ENCODE measurements at regions not wholly inside any gene's neighbourhood (a gene's known extent, or its start where the extent isn't known, plus 50 kb on each side); places are given as distances from the start of the nearest gene placed in this dataset.
"Not testable (repeated sequence)": the region's sequence is repeated elsewhere in the genome, so short reads cannot be mapped to it uniquely, and the experiment has no call there.

- no peak for DNase-seq
Observed at GRCh38 chr9:120338340-120338739, 241.6 kb downstream of the CDK5RAP2 start.

GRCh38 chr9:120337131-120337530 lies 242.8 kb downstream of the CDK5RAP2 start:
- DNase-seq = no peak

- DNase-seq = no peak
Observed at GRCh38 chr9:120336753-120337090, 243.2 kb downstream of the CDK5RAP2 start.

- DNase-seq = no peak
Observed at GRCh38 chr9:120336021-120336752, 243.8 kb downstream of the CDK5RAP2 start.

GRCh38 chr9:120331913-120332312 lies 248.1 kb downstream of the CDK5RAP2 start:
- DNase-seq = no peak

- DNase-seq = no peak
Observed at GRCh38 chr9:120330031-120330430, 249.9 kb downstream of the CDK5RAP2 start.

- DNase-seq = no peak
Observed at GRCh38 chr9:120327322-120327721, 252.6 kb downstream of the CDK5RAP2 start.

- DNase-seq = no peak
Observed at GRCh38 chr9:120326049-120326693, 253.8 kb downstream of the CDK5RAP2 start.

- no peak for DNase-seq
Observed at GRCh38 chr9:120324996-120325642, 254.8 kb downstream of the CDK5RAP2 start.

GRCh38 chr9:120324461-120324860 lies 255.5 kb downstream of the CDK5RAP2 start:
- DNase-seq = no peak

- DNase-seq = no peak
Observed at GRCh38 chr9:120323125-120323524, 256.8 kb downstream of the CDK5RAP2 start.

- no peak for DNase-seq
Observed at GRCh38 chr9:120319452-120319851, 260.5 kb downstream of the CDK5RAP2 start.

GRCh38 chr9:120315154-120315553 lies 264.8 kb downstream of the CDK5RAP2 start:
- DNase-seq = no peak

GRCh38 chr9:120312031-120312430 lies 267.9 kb downstream of the CDK5RAP2 start:
- DNase-seq = no peak

- no peak for DNase-seq
Observed at GRCh38 chr9:120310035-120310434, 269.9 kb downstream of the CDK5RAP2 start.

- DNase-seq = no peak
Observed at GRCh38 chr9:120308495-120308894, 271.5 kb downstream of the CDK5RAP2 start.

GRCh38 chr9:120307599-120307998 lies 272.4 kb downstream of the CDK5RAP2 start:
- DNase-seq = no peak

GRCh38 chr9:120306561-120306960 lies 273.4 kb downstream of the CDK5RAP2 start:
- DNase-seq = no peak

- DNase-seq = no peak
Observed at GRCh38 chr9:120306088-120306487, 273.9 kb downstream of the CDK5RAP2 start.

- DNase-seq = not testable (repeated sequence)
Observed at GRCh38 chr9:120304896-120305295, 275.1 kb downstream of the CDK5RAP2 start.

GRCh38 chr9:120303519-120303918 lies 276.4 kb downstream of the CDK5RAP2 start:
- DNase-seq = no peak

GRCh38 chr9:120299785-120300184 lies 280.2 kb downstream of the CDK5RAP2 start:
- no peak for DNase-seq

- no peak for DNase-seq
Observed at GRCh38 chr9:120294003-120294402, 286.0 kb downstream of the CDK5RAP2 start.

- DNase-seq = no peak
Observed at GRCh38 chr9:120292606-120293005, 287.4 kb downstream of the CDK5RAP2 start.

Measured in 8988T (cell line).